GM23338 (cell line): ENCODE measurements at regions not wholly inside any gene's neighbourhood (a gene's known extent, or its start where the extent isn't known, plus 50 kb on each side); places are given as distances from the start of the nearest gene placed in this dataset.

Source experiments
- ATAC-seq: fragments of 200-7000 bp; cut with Tn5 transposase; 3 replicates; pipeline ENCODE4 v1.9.1; 2020
- DNase-seq: peaks from one replicate; pipeline ENCODE4 v3.0.0-alpha.2; 2015; ENCODE audit warnings: low spot score
- H2AFZ ChIP-seq: fragments of 200-600 bp; sonication (generic); 2 replicates; pipeline ENCODE4 v1.8.0; 2016; ENCODE audit warnings: antibody characterized with exemption, mild to moderate bottlenecking, moderate library complexity
- H3F3A ChIP-seq: fragments of 200-600 bp; sonication (generic); replicated peaks from 2 replicates; pipeline ENCODE4 v1.8.0; 2017; ENCODE audit warnings: antibody characterized with exemption, mixed run types, low read depth
- H3K27ac ChIP-seq: fragments of 200-600 bp; sonication (generic); 2 replicates; pipeline ENCODE4 v1.6.1; 2016; ENCODE audit warnings: low read depth
- H3K27me3 ChIP-seq: fragments of 200-600 bp; sonication (generic); 2 replicates; pipeline ENCODE4 v1.8.0; 2016; ENCODE audit warnings: mild to moderate bottlenecking, mixed run types, moderate library complexity; ENCODE audit not compliant: insufficient read depth
- H3K36me3 ChIP-seq: fragments of 200-600 bp; sonication (generic); 2 replicates; pipeline ENCODE4 v1.8.0; 2016; ENCODE audit warnings: mild to moderate bottlenecking; ENCODE audit not compliant: insufficient read depth
- H3K4me1 ChIP-seq: fragments of 200-600 bp; sonication (generic); 2 replicates; pipeline ENCODE4 v1.8.0; 2016; ENCODE audit warnings: mild to moderate bottlenecking, moderate library complexity; ENCODE audit not compliant: insufficient read depth
- H3K4me2 ChIP-seq: fragments of 200-600 bp; sonication (generic); 2 replicates; pipeline ENCODE4 v1.7.1; 2017; ENCODE audit warnings: mixed run types
- H3K4me3 ChIP-seq: fragments of 200-600 bp; sonication (generic); 2 replicates; pipeline ENCODE4 v1.6.1; 2016; ENCODE audit warnings: mixed run types
- H3K79me2 ChIP-seq: fragments of 200-600 bp; sonication (generic); replicated peaks from 2 replicates; pipeline ENCODE4 v1.8.0; 2017; ENCODE audit warnings: mild to moderate bottlenecking; ENCODE audit not compliant: insufficient read depth
- H3K9me2 ChIP-seq: fragments of 200-600 bp; sonication (generic); 2 replicates; pipeline ENCODE4 v1.8.0; 2017; ENCODE audit not compliant: insufficient read depth
- H4K20me1 ChIP-seq: fragments of 200-600 bp; sonication (generic); replicated peaks from 2 replicates; pipeline ENCODE4 v1.8.0; 2017; ENCODE audit warnings: mild to moderate bottlenecking; ENCODE audit not compliant: insufficient read depth
- H3K27ac Mint-ChIP-seq: 2 replicates; pipeline ENCODE4 v1.8.0; 2020; ENCODE audit warnings: inconsistent platforms, mild to moderate bottlenecking, moderate library complexity, mixed read lengths
- H3K27me3 Mint-ChIP-seq: 3 replicates; pipeline ENCODE4 v1.8.0; 2022; ENCODE audit warnings: low read depth, mild to moderate bottlenecking, moderate library complexity, mixed read lengths, inconsistent platforms; ENCODE audit not compliant: insufficient read depth, poor library complexity
- H3K36me3 Mint-ChIP-seq: 3 replicates; pipeline ENCODE4 v1.8.0; 2021; ENCODE audit warnings: low read depth, mild to moderate bottlenecking, inconsistent platforms, moderate library complexity, mixed read lengths
- H3K4me1 Mint-ChIP-seq: 3 replicates; pipeline ENCODE4 v1.8.0; 2020; ENCODE audit warnings: mild to moderate bottlenecking, inconsistent platforms, mixed read lengths
- H3K4me3 Mint-ChIP-seq: 3 replicates; pipeline ENCODE4 v1.8.0; 2021; ENCODE audit warnings: moderate library complexity, mild to moderate bottlenecking, inconsistent platforms, mixed read lengths
- H3K9me3 Mint-ChIP-seq: 3 replicates; pipeline ENCODE4 v1.8.0; 2020; ENCODE audit warnings: moderate library complexity, mild to moderate bottlenecking, inconsistent platforms, mixed read lengths
- CREB1 ChIP-seq: fragments of 250-450 bp; sonication (Bioruptor Pico); IDR thresholded peaks from 2 replicates; pipeline ENCODE4 v1.5.0; 2020; ENCODE audit warnings: low read depth, mild to moderate bottlenecking, moderate library complexity
- CTCF ChIP-seq, 2 experiments: fragments of 200-600 bp in 1 of 2; sonication (generic) in 1 of 2; conservative IDR thresholded peaks; 2 replicates each; pipeline versions ENCODE4 v1.5.1 to v1.6.1; 2016 to 2017; ENCODE audit warnings: antibody characterized with exemption in 2 of 2, low read depth in 2 of 2, mild to moderate bottlenecking in 2 of 2, moderate library complexity in 1 of 2
- ETS1 ChIP-seq: IDR thresholded peaks from 2 replicates; pipeline ENCODE4 v1.6.1; 2016; ENCODE audit warnings: antibody characterized with exemption
- EZH2phosphoT487 ChIP-seq: fragments of 200-600 bp; sonication (generic); IDR thresholded peaks from one replicate; pipeline ENCODE4 v1.8.1; 2018; ENCODE audit warnings: antibody characterized with exemption; ENCODE audit not compliant: unreplicated experiment
- JUNB ChIP-seq: IDR thresholded peaks from one replicate; pipeline ENCODE4 v1.6.1; 2016; ENCODE audit warnings: antibody characterized with exemption; ENCODE audit not compliant: unreplicated experiment
- NANOG ChIP-seq: IDR thresholded peaks from 2 replicates; pipeline ENCODE4 v1.6.1; 2016; ENCODE audit warnings: antibody characterized with exemption, borderline replicate concordance
- REST ChIP-seq: IDR thresholded peaks from one replicate; pipeline ENCODE4 v1.6.1; 2018; ENCODE audit warnings: antibody characterized with exemption; ENCODE audit not compliant: unreplicated experiment
- STAT1 ChIP-seq: IDR thresholded peaks from one replicate; pipeline ENCODE4 v1.6.1; 2016; ENCODE audit warnings: antibody characterized with exemption; ENCODE audit not compliant: unreplicated experiment
- ZNF114 ChIP-seq: fragments of 250-450 bp; sonication (Bioruptor Pico); IDR thresholded peaks from 2 replicates; pipeline ENCODE4 v1.5.0; 2020; ENCODE audit warnings: mild to moderate bottlenecking, moderate library complexity

DNA sequence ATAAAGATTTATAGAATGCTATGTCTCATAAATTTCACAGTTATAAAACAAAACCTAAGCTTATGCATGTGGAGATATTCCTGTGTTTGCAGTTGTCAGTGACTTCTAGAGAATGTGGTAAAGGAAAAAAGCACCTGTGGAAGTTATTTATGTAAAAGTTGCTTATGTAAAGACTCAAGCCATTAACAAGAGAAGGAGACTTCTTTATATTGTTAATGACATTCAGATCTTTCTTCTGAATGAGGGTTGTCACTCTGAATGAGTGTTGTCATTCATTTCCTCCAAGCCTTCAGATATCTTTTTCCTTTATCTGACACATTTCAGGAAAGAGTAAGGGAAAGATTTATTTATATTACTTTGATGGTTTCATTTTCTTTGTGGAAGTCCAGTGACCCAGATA lies 202.6 kb downstream of the TM9SF2 start:
- no peak overlapping the region for H2AFZ ChIP-seq
- H4K20me1 ChIP-seq = no peaks in the 10 kb centered on the region
- no peak overlapping the region for H3K4me3 ChIP-seq
- ATAC-seq (peak; percentile 61), DNase-seq (peak; percentile 75)
- TF ChIP-seq REST (no peak), NANOG (peak; percentile 83; the same call in 1 of the 2 replicates)
- peaks cover 38% of the 10 kb centered on the region for H3K4me1 ChIP-seq
- Mint-ChIP-seq H3K36me3 (no peaks in the 10 kb centered on the region), H3K27me3 (peaks cover 13% of the 10 kb centered on the region), H3K4me3 (peak overlapping the region; percentile 29; the same call in 2 of the 3 replicates), H3K27ac (peak overlapping the region; percentile 94), H3K4me1 (peaks cover 50% of the 10 kb centered on the region), H3K9me3 (no peaks in the 10 kb centered on the region; the same call in 2 of the 3 replicates)
- H3K27ac ChIP-seq = peak overlapping the region; percentile 83
- no peaks in the 10 kb centered on the region for H3K36me3 ChIP-seq
- no peaks in the 10 kb centered on the region; the same call in 1 of the 2 replicates for H3F3A ChIP-seq
- no peaks in the 10 kb centered on the region for H3K9me2 ChIP-seq
- H3K4me2 ChIP-seq = peak overlapping the region; percentile 5
- H3K79me2 ChIP-seq = no peaks in the 10 kb centered on the region
- no peaks in the 10 kb centered on the region for H3K27me3 ChIP-seq

- H3F3A ChIP-seq = no peaks in the 10 kb centered on the region; the same call in 1 of the 2 replicates
- no peaks in the 10 kb centered on the region for H3K36me3 ChIP-seq
- peaks cover 50% of the 10 kb centered on the region for H3K4me1 Mint-ChIP-seq
- no peaks in the 10 kb centered on the region for H4K20me1 ChIP-seq
- peaks cover 15% of the 10 kb centered on the region for H3K27me3 Mint-ChIP-seq
- DNase-seq (peak; percentile 55), ATAC-seq (peak; percentile 74)
- H3K9me3 Mint-ChIP-seq = no peaks in the 10 kb centered on the region
- no peak overlapping the region for H3K4me3 ChIP-seq
- peak overlapping the region; percentile 5; the same call in 1 of the 3 replicates for H3K4me3 Mint-ChIP-seq
- no peak for TF ChIP-seq REST
- no peak for TF ChIP-seq STAT1
- TF ChIP-seq ZNF114 (CRISPR knock-in tag) = no peak
- no peak for TF ChIP-seq EZH2phosphoT487
- TF ChIP-seq NANOG = peak; percentile 91
- no peak for TF ChIP-seq CREB1 (CRISPR knock-in tag)
- TF ChIP-seq ETS1 = no peak
- no peak for TF ChIP-seq JUNB
- peak; percentile 40 to 65; a peak in 2 of 4 replicates for TF ChIP-seq CTCF (conservative IDR thresholded peaks at IDR 0.05; ENCODE audit: low read depth in 2 of 2)
- H3K27ac ChIP-seq = peak overlapping the region; percentile 83
- no peaks in the 10 kb centered on the region for H3K9me2 ChIP-seq
- H3K4me1 ChIP-seq = peaks cover 38% of the 10 kb centered on the region
- peak overlapping the region; percentile 5 for H3K4me2 ChIP-seq
- no peaks in the 10 kb centered on the region for H3K36me3 Mint-ChIP-seq
- H3K27ac Mint-ChIP-seq = peak overlapping the region; percentile 80
- H2AFZ ChIP-seq = no peak overlapping the region
- H3K27me3 ChIP-seq = no peaks in the 10 kb centered on the region
- no peaks in the 10 kb centered on the region for H3K79me2 ChIP-seq
Measured at GRCh38 chr13:99702687-99703319, 201.5 kb downstream of the TM9SF2 start.
